ENCODE measurements at regions not wholly inside any gene's neighbourhood (a gene's known extent, or its start where the extent isn't known, plus 50 kb on each side); places are given as distances from the start of the nearest gene placed in this dataset.

DNA sequence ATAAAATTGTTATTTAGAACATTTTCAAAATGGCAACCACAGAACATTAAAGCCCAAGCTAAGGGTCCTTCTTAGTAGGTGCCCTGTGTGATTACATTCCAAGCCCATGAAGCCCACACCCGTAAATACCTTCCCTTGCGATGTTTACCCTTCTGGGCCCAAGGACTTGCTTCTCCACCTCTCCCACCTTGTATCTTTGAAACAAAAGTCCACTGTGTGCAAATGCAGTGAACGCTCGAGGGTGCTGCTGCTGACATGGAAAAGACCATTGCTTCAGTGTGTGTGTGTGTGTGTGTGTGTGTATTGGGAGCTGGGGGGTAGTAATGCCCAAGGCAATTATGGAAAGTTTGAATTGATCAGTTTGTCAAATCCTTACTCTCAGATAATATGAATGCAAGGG lies 298.1 kb downstream of the TGFB2 start:
- DNase-seq, result no peak

DNA sequence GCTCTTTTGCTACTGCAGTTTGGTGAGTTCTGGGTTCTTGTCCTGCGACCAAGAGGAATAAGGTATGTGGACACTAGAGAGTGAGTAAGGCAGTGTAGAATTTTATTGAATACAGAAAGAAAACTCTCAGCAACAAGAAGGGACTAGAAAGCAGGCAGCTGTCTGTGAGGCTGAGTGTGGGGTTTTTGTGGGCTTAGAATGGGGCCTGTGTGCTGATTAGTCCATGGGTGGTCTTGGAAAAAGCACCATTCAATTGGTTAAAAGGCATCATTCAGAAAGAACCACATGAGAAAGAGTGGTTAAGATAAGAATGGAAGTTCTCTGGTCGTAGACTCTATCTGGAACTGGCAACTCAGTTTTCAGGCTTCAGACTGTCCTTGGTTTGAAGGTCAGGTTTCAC lies 298.8 kb downstream of the TGFB2 start:
- DNase-seq, result no peak

DNA sequence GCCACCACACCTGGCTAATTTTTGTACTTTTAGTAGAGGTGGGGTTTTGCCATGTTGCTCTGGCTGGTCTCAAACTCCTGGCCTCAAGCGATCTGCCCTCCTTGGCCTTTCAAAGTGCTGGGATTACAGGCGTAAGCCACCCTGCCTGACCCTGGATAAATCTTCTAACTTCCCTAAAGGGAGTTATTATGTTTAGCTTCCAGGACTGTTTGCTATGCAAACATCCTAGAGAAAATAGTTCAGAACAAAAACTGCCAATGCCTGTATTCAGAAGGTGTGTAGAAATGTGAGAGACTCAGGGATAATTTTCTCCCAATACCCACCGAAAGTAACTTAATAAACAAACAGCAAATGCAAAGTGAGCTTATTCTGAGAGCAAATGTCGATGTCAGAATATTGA lies 301.2 kb downstream of the TGFB2 start:
- DNase-seq, result no peak

DNA sequence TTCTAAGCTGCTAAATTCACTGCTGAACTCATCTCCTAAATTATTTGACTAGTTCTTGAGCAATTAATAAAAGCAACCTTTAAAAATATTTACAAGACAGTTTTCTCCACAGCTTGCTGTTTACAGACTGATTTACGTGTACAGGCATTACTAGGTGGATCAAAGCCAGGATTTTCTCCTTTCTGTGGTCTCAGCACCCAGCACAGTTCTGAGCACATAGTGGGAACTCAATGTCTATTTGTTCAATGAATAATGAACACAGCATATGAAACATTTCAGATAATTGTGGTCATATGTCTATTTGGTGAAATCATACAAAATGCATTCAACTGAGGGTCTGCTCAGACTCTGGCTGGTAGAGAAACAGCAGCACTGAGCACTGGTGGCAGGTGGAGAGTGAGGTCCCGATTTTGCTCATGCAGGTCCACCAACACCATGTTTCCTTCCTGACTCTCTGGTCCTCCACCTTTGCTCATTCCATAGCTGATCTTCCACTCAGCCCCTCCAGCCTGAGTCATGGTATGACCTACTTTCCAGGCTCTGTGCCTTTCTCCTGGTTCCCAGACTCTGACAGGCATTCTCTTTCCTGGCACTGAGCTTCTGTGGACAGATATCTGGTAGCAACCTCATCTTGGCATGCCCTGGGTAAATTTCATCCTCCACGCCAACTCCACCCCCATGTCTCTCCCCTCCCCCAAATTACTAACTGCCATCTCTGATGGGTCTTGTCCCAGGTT lies 311.3 kb downstream of the TGFB2 start:
- no peak for DNase-seq

DNA sequence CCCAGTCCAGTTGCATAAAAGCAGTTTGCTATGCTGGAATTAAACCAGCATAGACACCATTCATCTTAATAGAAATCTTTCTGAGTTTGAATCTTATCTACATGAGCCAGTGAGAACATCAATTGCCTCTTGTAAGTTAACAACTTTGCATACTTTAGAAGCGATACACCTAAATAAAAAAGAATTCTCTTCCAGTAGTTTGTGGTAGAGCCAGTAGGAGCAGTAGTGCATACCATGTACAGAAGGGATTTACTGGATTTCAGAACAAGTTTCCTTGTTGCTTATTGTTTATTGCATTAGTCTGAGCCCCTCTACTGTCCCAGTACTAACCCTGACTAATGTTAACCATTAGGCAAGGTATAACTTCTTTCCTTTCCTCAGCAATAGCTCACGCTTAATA lies 313.1 kb downstream of the TGFB2 start:
- no peak for DNase-seq

DNA sequence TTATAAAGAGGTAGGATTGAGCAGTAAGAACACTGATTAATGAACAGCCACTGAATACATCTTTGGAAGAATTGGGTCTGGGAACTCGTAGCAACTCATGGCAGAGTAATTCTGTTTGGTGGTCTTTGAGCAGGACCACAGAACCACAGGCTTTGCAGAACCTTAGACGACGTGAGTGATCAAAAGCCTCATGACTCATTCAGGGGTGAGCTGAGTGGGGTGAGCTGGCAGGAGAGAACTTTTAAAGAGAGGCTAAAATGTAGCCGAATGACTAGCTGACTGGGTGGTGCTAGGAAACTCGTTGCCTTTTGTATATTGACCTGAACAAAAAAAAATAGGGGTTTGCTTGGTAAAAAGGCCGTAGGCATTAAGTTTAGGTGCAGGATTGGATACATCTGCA lies 313.8 kb downstream of the TGFB2 start:
- DNase-seq, result no peak

DNA sequence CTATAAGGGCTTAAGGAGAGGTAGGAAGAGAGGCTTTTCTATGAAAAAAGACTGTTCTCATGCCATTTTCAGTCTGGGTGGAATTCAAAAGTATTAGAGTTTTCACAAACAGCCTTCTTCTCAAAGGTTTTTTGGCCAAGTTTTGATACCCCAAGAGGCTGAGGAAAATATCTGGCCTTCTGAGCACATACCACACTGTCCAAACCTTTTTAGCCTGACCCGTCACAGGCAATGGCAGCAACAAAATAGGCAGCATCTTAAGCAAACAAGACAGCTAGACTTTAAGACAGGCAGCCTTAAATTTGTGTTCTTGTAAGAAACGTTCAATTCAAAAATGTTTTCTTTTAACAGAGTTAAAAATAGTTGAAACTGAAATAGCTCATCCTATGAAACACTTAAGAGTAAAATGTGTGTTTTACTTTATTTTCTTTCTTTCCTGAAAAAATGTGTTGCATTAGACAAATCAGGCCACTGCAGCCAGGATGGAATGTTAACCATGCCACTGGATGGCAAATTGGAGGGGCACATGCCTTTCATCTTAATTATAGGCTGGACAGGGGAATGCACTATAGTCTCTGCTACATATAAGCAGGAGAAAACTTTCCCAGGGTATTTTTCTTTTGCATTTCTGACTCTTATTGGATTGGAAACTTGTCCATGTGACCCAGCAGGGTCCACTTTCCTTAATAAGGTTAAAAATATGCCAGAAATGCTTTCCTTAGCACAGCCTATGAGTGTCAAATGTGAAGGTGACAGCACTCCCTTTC lies 315.0 kb downstream of the TGFB2 start:
- no peak for DNase-seq

DNA sequence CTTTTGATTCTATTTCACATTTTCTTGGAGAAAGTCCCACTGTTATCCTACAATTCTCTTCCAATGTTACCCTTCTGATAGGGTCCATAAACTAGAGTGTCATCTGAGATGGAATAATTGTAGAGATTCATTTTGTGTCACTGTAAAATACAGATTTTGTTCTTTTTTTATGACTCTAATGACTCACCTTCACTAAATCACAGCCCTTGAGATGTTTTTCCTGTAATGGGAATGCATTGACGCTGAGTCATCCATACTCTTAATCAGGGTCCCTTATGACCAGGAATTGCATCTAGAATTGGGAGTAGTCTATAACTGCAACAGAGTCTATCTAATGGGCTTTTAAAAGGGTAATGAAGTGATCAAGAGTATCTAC lies 315.5 kb downstream of the TGFB2 start:
- no peak for DNase-seq

DNA sequence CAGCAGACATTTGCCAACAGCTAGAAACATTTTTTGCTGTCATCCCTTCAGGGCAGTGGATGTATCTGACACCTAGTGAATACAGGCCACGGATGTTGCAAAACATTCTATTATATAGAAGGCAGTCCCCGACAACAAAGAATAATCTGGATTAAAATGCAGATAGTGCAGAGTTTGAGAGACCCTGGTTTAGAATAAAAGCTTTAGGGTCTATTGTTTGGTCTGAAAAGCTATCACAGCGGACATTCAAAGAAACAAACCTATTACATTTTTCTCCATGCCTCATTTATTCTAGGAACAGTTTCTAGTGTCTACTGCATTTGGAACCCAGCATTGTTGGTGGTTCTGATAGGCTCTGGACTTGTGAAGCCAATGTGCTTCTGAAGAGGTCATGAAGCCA lies 316.3 kb downstream of the TGFB2 start:
- DNase-seq, result no peak

DNA sequence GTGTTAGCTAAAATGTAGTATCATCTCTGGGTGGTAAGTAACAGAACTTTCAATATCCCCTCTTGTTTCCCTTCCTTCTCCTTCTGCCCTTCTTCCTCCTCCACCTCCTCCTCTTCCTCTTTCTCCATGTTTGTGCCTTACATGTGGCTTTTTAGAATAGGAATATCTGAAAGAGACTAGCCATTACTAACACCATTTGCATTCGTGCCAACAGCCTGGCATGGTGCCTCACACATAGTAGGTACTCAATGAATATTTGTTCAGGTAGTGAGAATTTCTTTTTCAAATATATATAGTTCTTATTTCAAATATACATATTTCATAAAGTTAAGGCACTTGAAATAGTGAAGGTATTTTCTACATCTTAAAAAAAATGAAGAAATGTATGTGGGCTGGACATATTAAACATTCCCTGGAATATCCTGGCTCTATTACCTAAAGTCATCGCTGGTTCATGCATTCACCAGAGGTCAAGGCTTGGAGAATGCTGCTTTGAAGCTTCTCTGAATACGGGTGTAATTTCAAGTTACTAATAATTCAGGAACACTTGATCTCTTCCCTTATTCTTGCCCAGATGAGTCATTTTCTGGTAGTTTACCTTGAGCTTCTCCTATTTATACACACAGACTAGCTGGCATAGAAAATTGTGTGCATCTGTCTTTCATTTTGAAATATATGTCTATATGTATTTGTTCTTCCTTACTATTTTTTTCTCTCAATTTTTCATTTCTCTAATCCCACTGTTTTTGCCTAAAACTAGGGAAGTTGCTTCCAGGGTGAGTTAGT lies 319.4 kb downstream of the TGFB2 start:
- no peak for DNase-seq

DNA sequence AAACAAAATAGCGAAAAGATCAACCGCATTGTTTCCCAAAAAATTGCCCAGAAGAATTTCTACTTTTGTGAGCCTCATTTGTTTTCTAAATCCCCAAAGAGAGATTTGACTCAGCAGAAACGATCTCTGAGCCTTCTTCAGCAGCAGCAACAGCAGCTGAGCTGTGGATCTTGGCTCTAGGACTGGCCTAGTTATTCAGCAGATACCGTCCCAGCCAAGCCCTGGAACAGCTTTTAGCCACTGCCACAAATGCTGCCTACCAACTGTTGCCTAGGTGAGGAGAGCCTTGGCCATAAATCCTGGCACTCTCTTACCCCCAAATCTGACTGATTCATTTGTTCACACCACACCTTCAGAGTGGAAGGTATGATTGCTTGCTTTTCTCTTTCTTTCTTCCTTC lies 320.1 kb downstream of the TGFB2 start:
- no peak for DNase-seq

DNA sequence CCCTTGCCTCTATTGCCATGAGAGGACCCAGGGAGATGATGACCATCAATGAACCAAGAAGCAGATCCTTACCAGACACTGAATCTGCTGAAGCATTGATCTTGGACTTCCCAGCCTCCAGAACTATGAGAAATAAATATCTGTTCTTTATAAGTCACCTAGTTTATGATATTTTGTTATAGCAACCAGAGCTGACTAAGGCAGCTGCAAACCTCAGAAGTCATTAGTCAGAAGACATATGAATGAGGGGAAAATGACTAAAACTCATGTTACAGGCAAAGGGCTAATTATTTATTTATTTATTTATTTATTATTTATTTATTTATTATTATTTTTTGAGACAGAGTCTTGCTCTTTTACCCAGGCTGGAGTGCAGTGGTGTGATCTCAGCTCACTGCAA lies 321.1 kb downstream of the TGFB2 start:
- DNase-seq, result no peak

DNA sequence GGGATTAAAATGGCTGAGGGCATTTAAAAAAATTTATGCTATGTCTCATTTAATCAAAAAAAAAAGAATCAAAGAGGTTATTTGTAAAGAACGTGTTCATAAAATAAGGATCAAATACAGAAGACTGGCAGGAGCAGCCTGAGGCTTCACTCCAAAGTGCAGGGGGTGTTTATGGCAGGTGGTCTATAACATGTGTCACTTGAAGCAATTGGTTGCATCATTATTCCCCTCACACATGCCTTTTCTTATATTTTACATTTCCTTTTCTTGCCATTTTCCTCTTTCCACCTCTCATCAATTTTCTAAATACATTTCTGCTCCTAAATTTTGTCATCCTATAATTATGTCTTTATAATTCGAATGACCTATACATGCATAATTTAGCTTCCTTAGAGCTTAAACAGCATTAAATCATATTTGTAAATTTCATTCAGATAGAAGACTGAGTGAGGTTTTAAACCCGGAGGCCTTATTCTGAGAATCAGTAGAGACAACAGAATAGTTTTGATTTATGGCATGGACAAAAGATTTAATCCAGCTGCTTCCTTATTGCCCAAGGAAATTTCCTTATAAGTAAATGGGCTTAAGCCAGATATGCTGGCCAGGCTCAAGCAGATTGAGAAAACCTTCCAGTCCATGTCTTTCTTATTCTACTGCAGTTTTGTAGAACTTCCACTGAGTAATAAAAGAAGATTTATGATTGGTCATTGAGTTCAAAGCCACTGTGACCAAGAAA lies 322.8 kb downstream of the TGFB2 start:
- DNase-seq, result no peak

DNA sequence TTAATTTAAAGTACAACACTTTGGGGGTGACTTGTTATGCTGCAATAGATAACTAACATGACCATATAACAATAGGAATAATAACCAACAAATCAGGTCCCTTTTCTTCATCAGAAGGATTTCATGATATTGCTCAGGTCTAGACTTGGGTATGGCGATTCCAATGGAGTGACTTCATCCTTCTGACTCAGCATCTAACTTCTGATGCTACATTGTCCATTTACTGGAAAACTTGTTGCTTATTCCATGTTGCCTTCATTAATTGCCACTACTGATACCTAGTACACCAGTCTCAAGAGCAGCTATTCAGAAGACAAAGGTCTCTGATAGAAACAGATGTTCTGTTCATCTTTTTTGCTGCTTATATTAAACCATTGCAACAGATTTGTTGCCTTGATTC lies 324.3 kb downstream of the TGFB2 start:
- no peak for DNase-seq

DNA sequence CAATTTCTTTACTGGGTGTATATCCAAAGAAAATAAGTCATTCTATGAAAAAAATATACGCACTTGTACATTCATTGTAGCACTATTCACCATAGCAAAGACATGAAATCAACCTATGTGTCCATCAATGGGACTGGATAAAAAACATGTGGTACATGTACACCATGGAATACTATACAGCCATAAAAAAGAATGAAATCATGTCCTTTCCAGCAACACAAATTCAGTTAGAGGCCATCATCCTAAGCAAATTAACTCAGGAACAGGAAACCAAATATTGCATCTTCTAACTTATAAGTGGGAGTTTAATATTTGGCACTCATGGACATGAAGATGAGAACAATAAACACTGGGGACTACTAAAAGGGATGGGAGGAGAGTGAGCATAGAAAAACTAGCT lies 325.7 kb downstream of the TGFB2 start:
- no peak for DNase-seq

DNA sequence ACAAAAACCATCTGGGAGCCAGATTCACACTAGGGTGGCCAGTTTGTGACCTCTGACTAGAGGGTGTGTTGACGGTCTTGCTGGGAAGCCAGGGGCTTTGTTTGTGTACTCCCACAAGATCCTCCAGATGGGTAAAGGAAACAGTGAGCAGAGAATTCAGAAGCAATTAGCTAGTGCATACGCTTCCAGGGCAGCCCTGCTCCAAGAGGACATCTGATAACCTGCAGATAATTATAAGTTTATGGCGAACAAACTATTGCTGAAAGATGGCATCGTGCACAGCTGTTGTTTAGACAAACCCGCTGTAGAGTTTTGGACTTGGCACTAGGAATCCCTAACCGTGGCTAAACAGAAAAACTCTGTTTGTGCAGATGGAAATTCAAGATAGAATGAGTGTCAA lies 326.4 kb downstream of the TGFB2 start:
- DNase-seq, result no peak

DNA sequence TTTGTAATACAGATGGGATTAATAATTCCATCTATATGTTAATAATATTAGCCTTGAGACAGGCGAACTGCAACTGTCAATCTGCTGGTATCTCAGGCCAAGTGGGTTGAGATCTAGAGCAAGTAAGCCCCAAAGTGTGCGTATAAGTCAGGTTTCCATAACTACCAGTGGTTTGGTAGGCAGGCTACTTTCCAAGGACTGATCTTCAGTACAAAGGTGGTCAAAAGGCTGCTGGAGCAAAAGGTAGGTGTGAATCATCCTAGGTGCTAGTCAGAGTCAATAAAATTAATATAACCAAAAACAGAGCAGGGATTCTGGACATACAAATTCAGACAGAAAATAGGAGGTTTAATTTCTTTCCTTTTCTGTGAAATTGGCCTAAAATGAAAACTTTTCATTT lies 328.0 kb downstream of the TGFB2 start:
- no peak for DNase-seq

DNA sequence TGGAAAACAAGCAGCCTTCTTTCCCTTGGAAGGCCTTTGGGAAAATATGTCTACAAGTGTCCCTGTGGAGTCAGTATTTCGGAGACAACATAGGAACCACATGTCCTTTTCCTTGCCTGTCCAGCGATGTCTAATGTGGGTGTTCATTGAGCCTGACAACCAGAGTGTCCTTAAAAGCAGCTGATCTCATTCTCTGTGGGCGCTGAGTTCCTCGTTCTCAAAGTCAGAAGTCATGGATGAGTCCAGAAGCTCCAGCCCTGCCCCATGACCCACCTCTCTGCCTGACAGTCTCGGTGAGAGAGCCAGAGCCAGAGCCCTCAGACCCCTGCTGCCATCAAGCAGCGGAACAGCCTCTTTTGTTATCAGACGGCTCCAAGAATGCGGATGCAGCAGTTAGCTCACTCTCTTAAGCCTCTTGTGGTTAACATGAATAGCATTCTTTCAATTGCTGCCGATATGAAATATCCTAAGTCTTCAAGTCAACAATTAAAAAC lies 329.2 kb downstream of the TGFB2 start:
- no peak for DNase-seq

DNA sequence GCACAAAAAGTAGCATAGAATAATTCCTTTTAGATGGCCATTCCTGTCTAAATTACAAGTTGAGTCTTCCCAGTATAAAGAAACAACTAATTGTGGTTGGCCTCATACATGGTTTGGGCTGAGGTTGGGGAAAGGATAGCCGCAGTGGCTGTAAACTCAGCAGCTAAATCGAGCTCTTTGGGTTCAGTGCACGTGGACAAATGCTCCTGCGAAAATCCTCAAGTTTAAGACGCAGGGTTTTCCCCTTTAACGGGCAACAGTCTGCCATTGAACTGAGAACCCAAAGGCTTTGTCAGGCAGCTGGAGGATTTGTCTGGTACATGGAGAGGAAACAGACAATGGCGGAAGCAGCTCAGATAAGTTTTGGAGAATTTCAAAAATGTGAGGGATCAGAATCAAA lies 331.9 kb downstream of the TGFB2 start:
- DNase-seq, result no peak

DNA sequence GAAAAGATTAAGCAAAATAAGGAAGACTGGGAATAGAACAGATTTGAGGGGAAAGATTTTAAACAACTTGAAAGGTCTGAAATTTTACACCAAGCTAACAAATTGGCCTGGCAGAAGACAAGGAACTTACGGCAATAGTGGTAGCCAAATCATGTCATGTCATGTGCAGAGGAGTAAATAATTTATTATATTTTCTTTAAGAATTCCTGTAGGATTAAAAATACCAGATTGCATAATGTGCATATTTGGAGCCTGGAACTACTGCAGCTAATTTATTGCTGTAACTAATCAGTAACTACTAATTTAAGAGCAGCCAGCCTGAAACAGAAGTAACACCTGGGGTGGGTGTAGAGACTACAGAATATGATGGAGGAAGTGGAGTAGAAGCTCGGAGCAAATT lies 334.3 kb downstream of the TGFB2 start:
- DNase-seq, result no peak

DNA sequence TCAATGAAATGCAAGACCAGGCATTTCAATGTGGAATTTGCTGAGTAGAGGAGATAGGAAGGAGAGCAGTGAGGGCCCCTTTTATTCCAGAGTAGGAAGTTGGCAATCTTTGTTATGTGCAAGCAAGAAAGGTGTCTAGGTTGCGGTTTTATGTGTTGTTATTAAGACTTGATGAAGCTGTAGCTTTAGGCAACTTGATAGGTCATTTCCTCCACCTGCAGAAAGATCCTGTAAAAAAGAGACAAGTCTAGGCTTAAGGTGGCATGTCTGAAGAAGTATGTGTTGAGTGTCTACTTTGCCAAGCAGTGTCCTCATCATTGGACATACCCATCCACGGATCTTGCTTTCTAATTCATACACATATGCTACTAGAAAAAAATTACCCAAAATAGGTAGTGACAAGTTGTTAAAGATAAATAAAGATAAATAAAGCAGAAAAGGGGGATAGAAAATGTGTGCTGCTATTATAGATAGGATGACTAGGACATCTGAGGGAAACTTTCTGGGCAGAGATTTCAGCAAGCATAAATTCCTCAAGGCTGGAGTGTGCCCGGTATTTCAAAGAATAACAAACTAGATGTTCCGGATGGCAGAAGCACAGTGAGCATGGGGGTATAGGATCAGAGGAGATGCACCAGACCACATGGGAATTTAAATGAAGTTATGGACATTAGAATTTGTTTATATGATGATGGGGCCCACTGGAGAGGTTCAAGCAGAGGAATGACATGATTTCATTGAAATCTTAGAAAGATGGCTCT lies 335.0 kb downstream of the TGFB2 start:
- no peak for DNase-seq

DNA sequence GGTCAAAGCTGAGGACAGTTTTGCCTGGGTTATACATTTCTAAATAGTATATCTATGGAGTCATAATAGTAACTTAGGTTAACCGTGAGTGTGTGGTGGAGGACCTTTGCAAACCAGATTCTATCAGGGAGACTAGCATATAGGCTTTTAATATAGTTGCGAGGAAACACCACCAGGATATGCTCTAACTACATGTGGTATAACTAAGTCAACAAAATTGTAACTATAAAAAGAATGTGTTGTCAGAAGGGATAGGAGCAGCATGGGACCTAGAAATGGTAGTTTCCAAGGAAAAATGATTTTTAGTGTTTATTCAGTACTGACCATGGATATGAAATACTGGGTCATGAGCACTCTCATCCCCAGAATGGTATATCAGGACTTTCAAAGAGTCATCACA lies 338.1 kb downstream of the TGFB2 start:
- no peak for DNase-seq
